SK-N-SH treated with all-trans-retinoic acid at 6 μM for 48 hours (cell line): ENCODE measurements at regions not wholly inside any gene's neighbourhood (a gene's known extent, or its start where the extent isn't known, plus 50 kb on each side); places are given as distances from the start of the nearest gene placed in this dataset.
"Not testable (repeated sequence)": the region's sequence is repeated elsewhere in the genome, so short reads cannot be mapped to it uniquely, and the experiment has no call there.

Experiments used
- CSDC2 ChIP-seq: fragments of 250-450 bp; sonication (Bioruptor Pico); IDR thresholded peaks from 2 replicates; pipeline ENCODE4 v1.5.0; 2020; ENCODE audit warnings: mild to moderate bottlenecking, moderate library complexity
- POU6F1 ChIP-seq: fragments of 250-450 bp; sonication (Bioruptor Pico); IDR thresholded peaks from 2 replicates; pipeline ENCODE4 v1.8.0; 2021; ENCODE audit warnings: low read depth, mild to moderate bottlenecking, moderate library complexity, borderline replicate concordance

GRCh38 chr15:21337028-21337427, 103.3 kb downstream of the POTEB3 start:
- not testable (repeated sequence) for TF ChIP-seq CSDC2, POU6F1 (CRISPR knock-in tag)
